Loucy (cell line): ENCODE measurements at regions not wholly inside any gene's neighbourhood (a gene's known extent, or its start where the extent isn't known, plus 50 kb on each side); places are given as distances from the start of the nearest gene placed in this dataset.
A peak's percentile ranks its signal among the peaks of the same experiment; 100 is the strongest.

Experiments
- H2AFZ ChIP-seq: fragments of 200-600 bp; sonication (generic); 2 replicates; pipeline ENCODE4 v1.6.0; 2016; ENCODE audit warnings: antibody characterized with exemption, mild to moderate bottlenecking, low read length, moderate library complexity
- H3F3A ChIP-seq: fragments of 200-600 bp; 2 replicates; pipeline ENCODE4 v1.6.0; 2016; ENCODE audit warnings: antibody characterized with exemption, low read depth, mild to moderate bottlenecking
- H3K27me3 ChIP-seq: fragments of 200-600 bp; sonication (generic); 2 replicates; pipeline ENCODE4 v1.6.1; 2014; ENCODE audit warnings: low read length, mild to moderate bottlenecking; ENCODE audit not compliant: insufficient read depth, poor library complexity, severe bottlenecking
- H3K36me3 ChIP-seq: fragments of 200-600 bp; sonication (generic); 2 replicates; pipeline ENCODE4 v1.6.1; 2016; ENCODE audit warnings: low read length; ENCODE audit not compliant: insufficient read depth
- H3K4me1 ChIP-seq: fragments of 200-600 bp; sonication (generic); 2 replicates; pipeline ENCODE4 v1.5.1; 2014; ENCODE audit warnings: low read length, mild to moderate bottlenecking; ENCODE audit not compliant: insufficient read depth, poor library complexity, severe bottlenecking
- H3K4me2 ChIP-seq: fragments of 200-600 bp; sonication (generic); 2 replicates; pipeline ENCODE4 v1.6.0; 2014; ENCODE audit warnings: antibody characterized with exemption, low read length, low read depth, mild to moderate bottlenecking; ENCODE audit not compliant: poor library complexity, severe bottlenecking
- H3K4me3 ChIP-seq: fragments of 200-600 bp; sonication (generic); 2 replicates; pipeline ENCODE4 v1.5.1; 2014; ENCODE audit warnings: low read length, mild to moderate bottlenecking, mixed read lengths; ENCODE audit not compliant: poor library complexity, severe bottlenecking
- H3K79me2 ChIP-seq: fragments of 200-600 bp; sonication (generic); 2 replicates; pipeline ENCODE4 v1.6.1; 2014; ENCODE audit warnings: low read length; ENCODE audit not compliant: insufficient read depth
- H3K9ac ChIP-seq: fragments of 200-600 bp; sonication (generic); 2 replicates; pipeline ENCODE4 v1.6.0; 2014; ENCODE audit warnings: mild to moderate bottlenecking, low read depth, low read length, moderate library complexity; ENCODE audit not compliant: poor library complexity, severe bottlenecking
- H3K9me2 ChIP-seq: fragments of 200-600 bp; sonication (generic); replicated peaks from 2 replicates; pipeline ENCODE4 v1.6.1; 2016; ENCODE audit warnings: low read depth, low read length, mixed read lengths
- H3K9me3 ChIP-seq: fragments of 200-600 bp; sonication (generic); 2 replicates; pipeline ENCODE4 v1.6.1; 2014; ENCODE audit warnings: mild to moderate bottlenecking, antibody characterized with exemption, low read length, low read depth; ENCODE audit not compliant: insufficient read depth
- H4K20me1 ChIP-seq: fragments of 200-600 bp; sonication (generic); 2 replicates; pipeline ENCODE4 v1.6.0; 2014; ENCODE audit warnings: antibody characterized with exemption, low read length, mild to moderate bottlenecking; ENCODE audit not compliant: insufficient read depth, poor library complexity, severe bottlenecking
- EZH2phosphoT487 ChIP-seq: fragments of 200-600 bp; IDR thresholded peaks from 2 replicates; pipeline ENCODE4 v1.6.1; 2018; ENCODE audit warnings: antibody characterized with exemption, mild to moderate bottlenecking, moderate library complexity, borderline replicate concordance
- TF ChIP-seq, protein P1 (sequence below): fragments of 200-600 bp; sonication (generic); conservative IDR thresholded peaks from 2 replicates; pipeline ENCODE4 v1.5.1; 2014; ENCODE audit warnings: mild to moderate bottlenecking, antibody characterized with exemption, low read length

GRCh38 chr9:89746385-89747116, 141.7 kb downstream of the GADD45G start:
- no peak overlapping the region for H3K9ac ChIP-seq
- peaks cover 36% of the 10 kb centered on the region for H3K4me1 ChIP-seq
- peaks cover 9% of the 10 kb centered on the region; the same call in 1 of the 2 replicates for H3F3A ChIP-seq
- no peak overlapping the region for H3K4me2 ChIP-seq
- H3K79me2 ChIP-seq = no peaks in the 10 kb centered on the region
- H3K36me3 ChIP-seq = no peaks in the 10 kb centered on the region
- H2AFZ ChIP-seq = no peak overlapping the region
- no peaks in the 10 kb centered on the region for H3K9me2 ChIP-seq
- no peaks in the 10 kb centered on the region for H4K20me1 ChIP-seq
- TF ChIP-seq, protein P1, sequence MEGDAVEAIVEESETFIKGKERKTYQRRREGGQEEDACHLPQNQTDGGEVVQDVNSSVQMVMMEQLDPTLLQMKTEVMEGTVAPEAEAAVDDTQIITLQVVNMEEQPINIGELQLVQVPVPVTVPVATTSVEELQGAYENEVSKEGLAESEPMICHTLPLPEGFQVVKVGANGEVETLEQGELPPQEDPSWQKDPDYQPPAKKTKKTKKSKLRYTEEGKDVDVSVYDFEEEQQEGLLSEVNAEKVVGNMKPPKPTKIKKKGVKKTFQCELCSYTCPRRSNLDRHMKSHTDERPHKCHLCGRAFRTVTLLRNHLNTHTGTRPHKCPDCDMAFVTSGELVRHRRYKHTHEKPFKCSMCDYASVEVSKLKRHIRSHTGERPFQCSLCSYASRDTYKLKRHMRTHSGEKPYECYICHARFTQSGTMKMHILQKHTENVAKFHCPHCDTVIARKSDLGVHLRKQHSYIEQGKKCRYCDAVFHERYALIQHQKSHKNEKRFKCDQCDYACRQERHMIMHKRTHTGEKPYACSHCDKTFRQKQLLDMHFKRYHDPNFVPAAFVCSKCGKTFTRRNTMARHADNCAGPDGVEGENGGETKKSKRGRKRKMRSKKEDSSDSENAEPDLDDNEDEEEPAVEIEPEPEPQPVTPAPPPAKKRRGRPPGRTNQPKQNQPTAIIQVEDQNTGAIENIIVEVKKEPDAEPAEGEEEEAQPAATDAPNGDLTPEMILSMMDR = no peak
- no peak for TF ChIP-seq EZH2phosphoT487
- H3K4me3 ChIP-seq = no peak overlapping the region
- H3K9me3 ChIP-seq = no peaks in the 10 kb centered on the region
- no peaks in the 10 kb centered on the region for H3K27me3 ChIP-seq

DNA sequence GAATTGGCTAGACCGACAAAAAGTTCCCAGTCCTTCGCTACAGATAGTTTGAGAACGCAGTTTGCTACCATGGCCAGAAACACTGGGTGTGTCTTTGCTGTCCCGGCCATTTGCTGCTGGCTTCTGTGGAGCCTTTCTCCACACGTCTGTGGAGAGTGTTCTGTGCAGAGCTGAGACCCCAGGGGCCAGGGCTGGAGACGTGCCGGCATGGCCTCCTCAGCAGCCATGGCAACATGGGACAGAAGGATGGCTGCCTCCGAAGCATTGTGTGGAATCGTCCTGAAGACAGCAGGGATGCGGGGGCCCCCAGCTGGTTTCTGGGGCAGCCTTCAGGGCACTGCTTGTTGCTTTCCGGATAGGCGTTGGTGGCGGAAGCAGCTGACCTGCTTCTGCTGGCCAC, 142.8 kb downstream of the GADD45G start:
- Histone ChIP-seq H4K20me1 (no peaks in the 10 kb centered on the region), H3K4me3 (no peak overlapping the region), H3K27me3 (no peaks in the 10 kb centered on the region), H3K9me3 (no peaks in the 10 kb centered on the region), H3K79me2 (no peaks in the 10 kb centered on the region), H2AFZ (no peak overlapping the region), H3F3A (peaks cover 9% of the 10 kb centered on the region; the same call in 1 of the 2 replicates), H3K36me3 (no peaks in the 10 kb centered on the region), H3K4me2 (no peak overlapping the region), H3K4me1 (peaks cover 34% of the 10 kb centered on the region), H3K9me2 (no peaks in the 10 kb centered on the region), H3K9ac (no peak overlapping the region)
- no peak for TF ChIP-seq EZH2phosphoT487

DNA sequence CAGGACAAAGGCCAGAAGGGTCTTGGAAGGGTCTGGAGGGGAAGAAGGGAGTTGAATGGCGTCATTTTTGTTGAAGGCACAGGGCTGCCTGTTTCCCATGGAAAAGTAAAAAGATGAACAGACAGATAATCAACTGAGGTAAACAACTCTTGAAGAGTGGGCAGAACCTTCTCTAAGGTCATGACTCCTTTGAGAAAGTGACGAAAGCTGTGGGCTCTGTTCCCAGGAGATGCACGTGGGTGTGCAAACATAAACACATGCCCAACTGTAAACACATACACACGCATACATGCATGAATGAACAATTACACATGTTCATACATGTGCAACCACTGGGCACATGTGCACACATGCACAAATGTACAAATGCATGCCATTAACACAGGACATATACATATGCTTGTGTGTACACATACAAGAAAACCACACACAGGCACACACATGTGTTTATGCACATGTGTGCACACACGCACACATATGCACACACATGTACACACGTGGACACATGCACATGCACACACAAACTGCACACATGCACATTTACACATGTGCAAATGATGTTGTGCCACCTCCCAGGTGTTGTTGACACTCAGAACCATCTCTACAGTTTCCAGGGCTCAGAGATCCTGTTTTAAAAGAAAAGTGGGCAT, 143.3 kb downstream of the GADD45G start:
- H2AFZ ChIP-seq = no peak overlapping the region
- H3K9me2 ChIP-seq = no peaks in the 10 kb centered on the region
- peaks cover 29% of the 10 kb centered on the region for H3K4me1 ChIP-seq
- H3K9me3 ChIP-seq = no peaks in the 10 kb centered on the region
- peak overlapping the region; percentile 49 for H3K4me2 ChIP-seq
- no peaks in the 10 kb centered on the region for H4K20me1 ChIP-seq
- H3K79me2 ChIP-seq = no peaks in the 10 kb centered on the region
- no peaks in the 10 kb centered on the region for H3K36me3 ChIP-seq
- H3F3A ChIP-seq = peaks cover 9% of the 10 kb centered on the region; the same call in 1 of the 2 replicates
- no peak overlapping the region for H3K9ac ChIP-seq
- H3K4me3 ChIP-seq = no peak overlapping the region
- TF ChIP-seq EZH2phosphoT487 = no peak
- TF ChIP-seq, protein P1 = no peak
- H3K27me3 ChIP-seq = no peaks in the 10 kb centered on the region
